ENCODE measurements at regions not wholly inside any gene's neighbourhood (a gene's known extent, or its start where the extent isn't known, plus 50 kb on each side); places are given as distances from the start of the nearest gene placed in this dataset.

GRCh38 chr6:113755449-113756289 lies 101.5 kb upstream of the MARCKS start:
- Mint-ChIP-seq H3K4me1 (no peaks in the 10 kb centered on the region), H3K27me3 (no peaks in the 10 kb centered on the region), H3K9me3 (no peaks in the 10 kb centered on the region), H3K36me3 (ENCODE audit: low read depth) (no peaks in the 10 kb centered on the region), H3K4me3 (no peak overlapping the region), H3K27ac (no peak overlapping the region)
- no peak for DNase-seq
- ChIA-PET CTCF (no interaction called here), POLR2A (no interaction called here)

- Mint-ChIP-seq H3K36me3 (ENCODE audit: low read depth) (no peaks in the 10 kb centered on the region), H3K4me3 (no peak overlapping the region), H3K27me3 (no peaks in the 10 kb centered on the region), H3K27ac (no peak overlapping the region), H3K4me1 (no peaks in the 10 kb centered on the region), H3K9me3 (no peaks in the 10 kb centered on the region)
- ChIA-PET CTCF (no interaction called here), POLR2A (no interaction called here)
- DNase-seq, result no peak
These were observed 100.9 kb upstream of the MARCKS start for GRCh38 chr6:113756290-113756665.

- Mint-ChIP-seq H3K27ac (no peak overlapping the region), H3K4me1 (no peaks in the 10 kb centered on the region), H3K36me3 (ENCODE audit: low read depth) (no peaks in the 10 kb centered on the region), H3K9me3 (no peaks in the 10 kb centered on the region), H3K27me3 (peaks cover 2% of the 10 kb centered on the region), H3K4me3 (no peak overlapping the region)
- ChIA-PET POLR2A (no interaction called here), CTCF (no interaction called here)
- no peak for DNase-seq
These were observed 98.9 kb upstream of the MARCKS start for GRCh38 chr6:113758214-113758613.

GRCh38 chr6:113758826-113759574 lies 98.1 kb upstream of the MARCKS start:
- CTCF ChIA-PET, result no interaction called here
- Mint-ChIP-seq H3K36me3 (ENCODE audit: low read depth) (no peaks in the 10 kb centered on the region), H3K4me3 (no peak overlapping the region), H3K27me3 (peaks cover 2% of the 10 kb centered on the region), H3K9me3 (no peaks in the 10 kb centered on the region), H3K4me1 (no peaks in the 10 kb centered on the region), H3K27ac (no peak overlapping the region)
- POLR2A ChIA-PET, result no interaction called here
- no peak for DNase-seq

GRCh38 chr6:113762641-113763040 lies 94.5 kb upstream of the MARCKS start:
- no peak for DNase-seq
- ChIA-PET POLR2A (no interaction called here), CTCF (no interaction called here)
- no peak overlapping the region for H3K27ac Mint-ChIP-seq
- no peaks in the 10 kb centered on the region for H3K36me3 Mint-ChIP-seq (ENCODE audit: low read depth)
- H3K4me1 Mint-ChIP-seq, result no peaks in the 10 kb centered on the region
- H3K9me3 Mint-ChIP-seq, result no peaks in the 10 kb centered on the region
- no peak overlapping the region for H3K4me3 Mint-ChIP-seq
- peaks cover 2% of the 10 kb centered on the region for H3K27me3 Mint-ChIP-seq

- no peak for DNase-seq
- no peaks in the 10 kb centered on the region for H3K36me3 Mint-ChIP-seq (ENCODE audit: low read depth)
These were observed 93.8 kb upstream of the MARCKS start for GRCh38 chr6:113763311-113763766.

GRCh38 chr6:113763876-113764275 lies 93.3 kb upstream of the MARCKS start:
- H3K36me3 Mint-ChIP-seq (ENCODE audit: low read depth), result no peaks in the 10 kb centered on the region
- CTCF ChIA-PET, result no interaction called here
- no peak for DNase-seq
- H3K27me3 Mint-ChIP-seq, result peaks cover 2% of the 10 kb centered on the region
- H3K4me3 Mint-ChIP-seq, result no peak overlapping the region
- POLR2A ChIA-PET, result no interaction called here
- H3K9me3 Mint-ChIP-seq, result no peaks in the 10 kb centered on the region
- no peak overlapping the region for H3K27ac Mint-ChIP-seq
- H3K4me1 Mint-ChIP-seq, result no peaks in the 10 kb centered on the region

More at GRCh38 chr6:113763311-113763766, 93.8 kb upstream of the MARCKS start:
- Mint-ChIP-seq H3K27me3 (peaks cover 2% of the 10 kb centered on the region), H3K4me3 (no peak overlapping the region), H3K9me3 (no peaks in the 10 kb centered on the region), H3K4me1 (no peaks in the 10 kb centered on the region), H3K27ac (no peak overlapping the region)
- ChIA-PET CTCF (no interaction called here), POLR2A (no interaction called here)

- H3K27me3 Mint-ChIP-seq, result peaks cover 2% of the 10 kb centered on the region
- H3K9me3 Mint-ChIP-seq, result no peaks in the 10 kb centered on the region
- ChIA-PET CTCF (no interaction called here), POLR2A (no interaction called here)
- no peaks in the 10 kb centered on the region for H3K4me1 Mint-ChIP-seq
- H3K27ac Mint-ChIP-seq, result no peak overlapping the region
- no peaks in the 10 kb centered on the region for H3K36me3 Mint-ChIP-seq (ENCODE audit: low read depth)
- no peak overlapping the region for H3K4me3 Mint-ChIP-seq
- DNase-seq, result no peak
These were observed 91.2 kb upstream of the MARCKS start for GRCh38 chr6:113765909-113766308.

GRCh38 chr6:113767985-113768384 lies 89.2 kb upstream of the MARCKS start:
- Mint-ChIP-seq H3K4me3 (no peak overlapping the region), H3K4me1 (no peaks in the 10 kb centered on the region), H3K36me3 (ENCODE audit: low read depth) (no peaks in the 10 kb centered on the region), H3K27me3 (no peaks in the 10 kb centered on the region), H3K27ac (no peak overlapping the region), H3K9me3 (no peaks in the 10 kb centered on the region)
- DNase-seq, result no peak
- CTCF ChIA-PET, result no interaction called here
- POLR2A ChIA-PET, result no interaction called here

GRCh38 chr6:113772961-113773360 lies 84.2 kb upstream of the MARCKS start:
- H3K27me3 Mint-ChIP-seq, result no peaks in the 10 kb centered on the region
- no peak for DNase-seq
- no peak overlapping the region for H3K27ac Mint-ChIP-seq
- no peaks in the 10 kb centered on the region for H3K9me3 Mint-ChIP-seq
- POLR2A ChIA-PET, result no interaction called here
- CTCF ChIA-PET, result no interaction called here
- no peaks in the 10 kb centered on the region for H3K4me1 Mint-ChIP-seq
- H3K4me3 Mint-ChIP-seq, result no peak overlapping the region
- H3K36me3 Mint-ChIP-seq (ENCODE audit: low read depth), result no peaks in the 10 kb centered on the region

- CTCF ChIA-PET, result interaction anchor here (0.6 kb wide), 3 partner anchors 12 to 22 kb away, joined by 3 to 6 read pairs (median 3); no protein-coding TSS in a partner anchor
- no peak overlapping the region for H3K27ac Mint-ChIP-seq
- H3K4me3 Mint-ChIP-seq, result no peak overlapping the region
These were observed 82.9 kb upstream of the MARCKS start for GRCh38 chr6:113774127-113774825.

GRCh38 chr6:113776998-113777397 lies 80.1 kb upstream of the MARCKS start:
- Mint-ChIP-seq H3K9me3 (no peaks in the 10 kb centered on the region), H3K4me3 (no peak overlapping the region), H3K27me3 (no peaks in the 10 kb centered on the region), H3K4me1 (no peaks in the 10 kb centered on the region), H3K27ac (no peak overlapping the region), H3K36me3 (ENCODE audit: low read depth) (no peaks in the 10 kb centered on the region)
- POLR2A ChIA-PET, result no interaction called here
- CTCF ChIA-PET, result no interaction called here
- DNase-seq, result no peak

More at GRCh38 chr6:113774127-113774825, 82.9 kb upstream of the MARCKS start:
- H3K4me1 Mint-ChIP-seq, result no peaks in the 10 kb centered on the region
- no peaks in the 10 kb centered on the region for H3K27me3 Mint-ChIP-seq
- H3K36me3 Mint-ChIP-seq (ENCODE audit: low read depth), result no peaks in the 10 kb centered on the region
- no peak for DNase-seq
- H3K9me3 Mint-ChIP-seq, result no peaks in the 10 kb centered on the region
- POLR2A ChIA-PET, result no interaction called here

- Mint-ChIP-seq H3K9me3 (no peaks in the 10 kb centered on the region), H3K27me3 (no peaks in the 10 kb centered on the region)
These were observed 79.5 kb upstream of the MARCKS start for GRCh38 chr6:113777601-113778000.

More at GRCh38 chr6:113777601-113778000, 79.5 kb upstream of the MARCKS start:
- CTCF ChIA-PET, result no interaction called here
- Mint-ChIP-seq H3K4me1 (no peaks in the 10 kb centered on the region), H3K27ac (no peak overlapping the region), H3K36me3 (ENCODE audit: low read depth) (no peaks in the 10 kb centered on the region), H3K4me3 (no peak overlapping the region)
- POLR2A ChIA-PET, result no interaction called here
- no peak for DNase-seq
